K562 (cell line): ENCODE measurements at regions not wholly inside any gene's neighbourhood (a gene's known extent, or its start where the extent isn't known, plus 50 kb on each side); places are given as distances from the start of the nearest gene placed in this dataset.
A peak's percentile ranks its signal among the peaks of the same experiment; 100 is the strongest.

Source experiments
- ATAC-seq: fragments of 200-7000 bp; cut with Tn5 transposase; 3 replicates; pipeline ENCODE4 v1.9.1; 2020; ENCODE audit warnings: moderate library complexity
- BruUV-seq: library from RNA; stranded (reverse); fragments of 400-500 nt; replicated peaks from 2 replicates; lab custom pipeline; 2021; lab: Mats Ljungman, UMichigan
- CTCF ChIA-PET: fragments of 300-600 bp; formaldehyde crosslinking; extraction: SDS; loops from one replicate; lab custom pipeline; 2021; ENCODE audit warnings: low intra/inter-chr PET ratio; lab: Yijun Ruan, JAX
- POLR2A ChIA-PET: fragments of 300-600, 350-650 bp; sonication (Branson Sonifier 250); formaldehyde crosslinking; extraction: SDS; loops from one replicate; lab custom pipeline; 2021; ENCODE audit warnings: antibody characterized with exemption, inconsistent platforms; lab: Yijun Ruan, JAX
- DNase-seq, 4 experiments: peaks; one replicate each; pipeline versions ENCODE4 v3.0.0 to v3.0.0-alpha.2; 2011 to 2018; ENCODE audit warnings: low spot score in 3 of 4, mixed read lengths in 3 of 4; ENCODE audit errors: extremely low read depth in 1 of 4
- FAIRE-seq: peaks from 2 replicates; lab custom pipeline; 2011; peaks lifted over from hg19 to GRCh38; lab: Jason Lieb, UNC
- H2AFZ ChIP-seq: 2 replicates; pipeline ENCODE4 v1.6.0; 2011; ENCODE audit warnings: low read depth, low read length, control low read depth, inconsistent platforms
- H3K27ac ChIP-seq: fragments of 200-600 bp; 3 replicates; pipeline ENCODE4 v1.8.0; 2011; ENCODE audit warnings: low read depth, mild to moderate bottlenecking, control low read depth, inconsistent platforms, low read length, moderate library complexity, mixed read lengths; ENCODE audit errors: extremely low read depth
- H3K27me3 ChIP-seq, 2 experiments: fragments of 300-600 bp in 1 of 2; 2 replicates in 1 of 2; 3 replicates in 1 of 2; pipeline versions ENCODE4 v1.6.0 to v1.8.0; 2011; ENCODE audit warnings: inconsistent platforms in 2 of 2, low read length in 2 of 2, mild to moderate bottlenecking in 1 of 2, mixed read lengths in 1 of 2, moderate library complexity in 1 of 2; ENCODE audit not compliant: control insufficient read depth in 2 of 2, insufficient read depth in 2 of 2
- H3K36me3 ChIP-seq: fragments of 300-600 bp; 3 replicates; pipeline ENCODE4 v1.8.0; 2011; ENCODE audit warnings: mild to moderate bottlenecking, low read length, inconsistent platforms; ENCODE audit not compliant: control insufficient read depth, insufficient read depth
- H3K4me1 ChIP-seq, 2 experiments: fragments of 200-600 bp in 1 of 2; replicated peaks in 1 of 2; 2 replicates in 1 of 2; 3 replicates in 1 of 2; pipeline versions ENCODE4 v1.5.1 to v1.8.0; 2011; ENCODE audit warnings: inconsistent platforms in 2 of 2, low read length in 2 of 2, mild to moderate bottlenecking in 1 of 2, mixed read lengths in 1 of 2, moderate library complexity in 1 of 2; ENCODE audit not compliant: control insufficient read depth in 2 of 2, insufficient read depth in 2 of 2
- H3K4me2 ChIP-seq: 2 replicates; pipeline ENCODE4 v1.6.1; 2011; ENCODE audit warnings: low read length, control low read depth, inconsistent platforms, mixed read lengths; ENCODE audit not compliant: insufficient read depth
- H3K4me3 ChIP-seq: fragments of 200-600 bp; sonication (generic), shearing (Covaris generic); 2 replicates; pipeline ENCODE4 v1.5.1; 2016; ENCODE audit warnings: control low read depth, inconsistent platforms
- H3K79me2 ChIP-seq: fragments of 200-600 bp; 3 replicates; pipeline ENCODE4 v1.8.0; 2011; ENCODE audit warnings: low read length, inconsistent platforms; ENCODE audit not compliant: control insufficient read depth, insufficient read depth
- H3K9ac ChIP-seq, 2 experiments: 2 replicates each; pipeline versions ENCODE4 v1.6.0 to v1.6.1; 2011; ENCODE audit warnings: low read depth in 2 of 2, low read length in 2 of 2, control low read depth in 1 of 2, inconsistent platforms in 1 of 2, mild to moderate bottlenecking in 1 of 2, mixed read lengths in 1 of 2; ENCODE audit not compliant: insufficient read depth in 1 of 2
- H3K9me1 ChIP-seq: one replicate; pipeline ENCODE4 v1.6.0; 2011; ENCODE audit warnings: inconsistent platforms, mild to moderate bottlenecking, low read length, moderate library complexity; ENCODE audit not compliant: control insufficient read depth, insufficient read depth
- H3K9me3 ChIP-seq: replicated peaks from 2 replicates; pipeline ENCODE4 v1.5.1; 2011; ENCODE audit warnings: low read depth, low read length, inconsistent platforms; ENCODE audit not compliant: control insufficient read depth, insufficient read depth
- H4K20me1 ChIP-seq: replicated peaks from 2 replicates; pipeline ENCODE4 v1.6.1; 2011; ENCODE audit warnings: low read length, inconsistent platforms, mixed read lengths; ENCODE audit not compliant: control insufficient read depth, insufficient read depth
- MEIS2 ChIP-seq: fragments of 450-650 bp; IDR thresholded peaks from 2 replicates; pipeline ENCODE4 v1.6.1; 2014; ENCODE audit warnings: mild to moderate bottlenecking; ENCODE audit not compliant: partially characterized antibody
- NR2C2 ChIP-seq, 2 experiments: fragments of 200-800 bp in 1 of 2; sonication (Bioruptor generic) in 1 of 2; sonication (generic) in 1 of 2; formaldehyde crosslinking in 1 of 2; IDR thresholded peaks; 2 replicates each; pipeline versions ENCODE4 v1.6.1 to v1.8.0; 2016 to 2022; ENCODE audit warnings: mild to moderate bottlenecking in 1 of 2, missing compliant biosample characterization in 1 of 2, missing genetic modification characterization in 1 of 2, missing genetic modification reagents in 1 of 2
- RBBP5 ChIP-seq: fragments of 200-600 bp; sonication (generic); IDR thresholded peaks from 2 replicates; pipeline ENCODE4 v1.6.1; 2012; ENCODE audit warnings: borderline replicate concordance, mild to moderate bottlenecking, low read length, control low read depth, inconsistent platforms; ENCODE audit not compliant: insufficient read depth, poor library complexity, severe bottlenecking
- TEAD4 ChIP-seq, 2 experiments: sonication (generic) in 1 of 2; formaldehyde crosslinking in 1 of 2; IDR thresholded peaks; 2 replicates each; pipeline versions ENCODE4 v1.6.1 to v1.8.0; 2012 to 2022; ENCODE audit warnings: borderline replicate concordance in 1 of 2, inconsistent platforms in 1 of 2, low read length in 1 of 2, mild to moderate bottlenecking in 1 of 2, missing genetic modification reagents in 1 of 2
- ZNF239 ChIP-seq: fragments of 250-450 bp; sonication (Bioruptor Pico); IDR thresholded peaks from 2 replicates; pipeline ENCODE4 v1.4.0; 2020; ENCODE audit warnings: mild to moderate bottlenecking
- WGBS: fragments of 100-300 bp; shearing (Covaris generic); methylation state at CpG from one replicate; pipeline ENCODE4 v1.1.6; 2016; ENCODE audit warnings: low coverage, mixed read lengths; ENCODE audit not compliant: insufficient coverage; ENCODE audit errors: missing lambda C conversion rate; 5-methylcytosine and 5-hydroxymethylcytosine counted together
- in situ Hi-C: fragments of 300-500 bp; cut with MboI; formaldehyde crosslinking; loops from 4 replicates; pipeline ENCODE4 v1.15.0; 2018; ENCODE audit warnings: inconsistent platforms, mixed read lengths
- intact Hi-C: fragments of 100-400 bp; cut with micrococcal nuclease; formaldehyde crosslinking; loops from 2 replicates; pipeline ENCODE4 v1.14.2; 2022
- TF ChIP-seq, protein P1 (sequence below): fragments of 450-650 bp; IDR thresholded peaks from 2 replicates; pipeline ENCODE4 v1.6.1; 2016; ENCODE audit warnings: low read depth, mild to moderate bottlenecking, moderate library complexity
- TF ChIP-seq, protein P2 (sequence below): fragments of 450-650 bp; IDR thresholded peaks from 2 replicates; pipeline ENCODE4 v1.7.1; 2018; ENCODE audit warnings: mild to moderate bottlenecking, low read depth; ENCODE audit not compliant: partially characterized antibody

DNA sequence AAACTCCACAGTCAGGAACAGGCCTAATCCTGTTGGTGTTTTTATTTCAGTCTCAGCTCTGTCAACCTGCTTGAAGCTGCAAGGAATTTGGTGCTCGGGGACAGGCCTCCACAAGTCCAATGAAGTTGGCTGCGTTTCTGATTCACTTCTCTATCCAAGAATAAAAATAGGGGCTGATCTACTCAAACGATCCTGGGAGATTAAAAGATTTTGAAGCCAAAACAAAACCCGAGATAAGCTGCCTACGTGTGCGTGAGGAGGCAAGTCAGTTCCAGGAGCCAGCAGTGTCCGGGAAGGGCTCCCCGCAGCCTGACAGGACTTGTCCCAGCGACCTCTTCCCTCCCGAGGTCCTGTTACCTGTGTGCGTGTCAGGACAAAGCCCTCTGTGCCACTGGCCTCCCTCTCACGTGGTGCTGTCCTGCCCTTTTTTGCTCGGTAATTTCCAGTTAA lies 98.0 kb downstream of the ETS2 start:
- H2AFZ ChIP-seq = no peak overlapping the region
- no peak for ATAC-seq
- H3K36me3 ChIP-seq = no peaks in the 10 kb centered on the region
- TF ChIP-seq RBBP5 = no peak
- TF ChIP-seq ZNF239 (CRISPR knock-in tag) = no peak
- intact Hi-C loops = no loop called here
- no peak overlapping the region for H3K4me2 ChIP-seq
- ChIA-PET CTCF (no interaction called here), POLR2A (interaction anchor here (1.1 kb wide), 1 partner anchor 12 kb away, joined by 6 read pairs; no protein-coding TSS in a partner anchor)
- no peaks in the 10 kb centered on the region for H3K9me1 ChIP-seq
- no peak overlapping the region for H3K9ac ChIP-seq
- peaks cover 5 to 7% of the 10 kb centered on the region in 2 experiments; a peak in 4 of 5 replicates for H3K4me1 ChIP-seq
- in situ Hi-C loops = no loop called here
- 2% methylated on average over 13 of the region's 13 CpGs for WGBS
- DNase-seq = no peak
- H3K27ac ChIP-seq = no peak overlapping the region
- no peaks in the 10 kb centered on the region for H4K20me1 ChIP-seq
- H3K79me2 ChIP-seq = no peaks in the 10 kb centered on the region
- no TSS peak for BruUV-seq
- no peak for FAIRE-seq
- H3K4me3 ChIP-seq = no peak overlapping the region
- H3K27me3 ChIP-seq = peaks cover 13 to 20% of the 10 kb centered on the region in 2 experiments; a peak in 4 of 5 replicates
- H3K9me3 ChIP-seq = no peaks in the 10 kb centered on the region

DNA sequence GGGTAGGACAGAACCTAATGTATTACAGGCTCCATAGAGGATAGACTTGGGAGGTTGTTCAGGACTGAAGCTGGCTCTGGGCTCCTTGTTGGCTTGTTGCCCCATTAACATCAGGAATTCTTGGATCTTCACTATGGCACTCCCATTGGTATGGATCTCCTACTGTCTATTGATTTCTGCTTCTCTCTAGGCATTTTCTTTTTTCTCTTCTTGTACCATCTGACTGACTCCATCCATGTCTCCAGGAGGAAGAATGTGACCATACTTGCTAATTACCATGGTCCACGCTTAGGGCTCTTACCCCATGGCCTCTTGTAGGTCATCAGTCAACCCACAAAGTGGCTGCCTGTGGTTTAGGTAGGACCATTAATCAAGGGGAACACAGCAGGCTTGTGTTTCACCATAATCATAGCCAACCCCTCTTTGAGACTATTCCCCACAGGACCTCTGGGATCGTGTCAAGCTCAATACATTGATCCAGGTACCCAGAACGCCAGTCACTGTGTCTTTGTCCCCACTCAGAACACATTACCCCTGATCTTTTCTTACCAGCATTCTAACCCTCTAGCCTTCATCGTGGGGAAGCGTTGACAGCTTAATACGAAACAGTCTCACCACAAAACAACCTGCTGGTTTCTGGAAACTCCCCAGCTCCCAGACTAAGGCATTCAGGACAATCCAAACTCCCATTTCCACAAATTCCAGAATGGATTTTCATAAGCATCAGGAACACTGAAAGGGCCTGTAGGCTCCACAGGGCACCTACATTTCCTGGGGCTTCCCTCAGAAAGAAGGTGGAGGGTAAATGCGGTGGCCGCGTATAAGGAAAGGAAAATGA lies 97.1 kb downstream of the ETS2 start:
- no peak for FAIRE-seq
- H3K9ac ChIP-seq = no peak overlapping the region
- H3K4me2 ChIP-seq = no peak overlapping the region
- ChIA-PET POLR2A (interaction anchor here (1.1 kb wide), 1 partner anchor 13 kb away, joined by 6 read pairs; no protein-coding TSS in a partner anchor), CTCF (no interaction called here)
- no peak overlapping the region for H3K27ac ChIP-seq
- no peaks in the 10 kb centered on the region for H4K20me1 ChIP-seq
- no peak overlapping the region for H2AFZ ChIP-seq
- H3K27me3 ChIP-seq = peaks cover 12 to 16% of the 10 kb centered on the region in 2 experiments; a peak in 4 of 5 replicates
- no peaks in the 10 kb centered on the region for H3K36me3 ChIP-seq
- WGBS = 14% methylated on average over 9 of the region's 9 CpGs
- no peak for DNase-seq
- H3K9me3 ChIP-seq = no peaks in the 10 kb centered on the region
- H3K4me1 ChIP-seq = peaks cover 5 to 7% of the 10 kb centered on the region in 2 experiments; a peak in 4 of 5 replicates
- H3K4me3 ChIP-seq = no peak overlapping the region
- H3K79me2 ChIP-seq = no peaks in the 10 kb centered on the region
- no peaks in the 10 kb centered on the region for H3K9me1 ChIP-seq
- BruUV-seq = no TSS peak
- ATAC-seq = no peak
- in situ Hi-C loops (no loop called here), intact Hi-C loops (no loop called here)
- TF ChIP-seq TEAD4 (IDR thresholded peaks at IDR 0.05; ENCODE audit: low read length) (no peak), TEAD4 (CRISPR knock-in tag; IDR thresholded peaks at IDR 0.05; ENCODE audit: borderline replicate concordance) (no peak), MEIS2 (peak; percentile 38), NR2C2 (CRISPR knock-in tag; IDR thresholded peaks at IDR 0.05) (no peak), NR2C2 (tag; IDR thresholded peaks at IDR 0.05) (peak; percentile 15; the same call in 1 of the 2 replicates)
- TF ChIP-seq, protein P1, sequence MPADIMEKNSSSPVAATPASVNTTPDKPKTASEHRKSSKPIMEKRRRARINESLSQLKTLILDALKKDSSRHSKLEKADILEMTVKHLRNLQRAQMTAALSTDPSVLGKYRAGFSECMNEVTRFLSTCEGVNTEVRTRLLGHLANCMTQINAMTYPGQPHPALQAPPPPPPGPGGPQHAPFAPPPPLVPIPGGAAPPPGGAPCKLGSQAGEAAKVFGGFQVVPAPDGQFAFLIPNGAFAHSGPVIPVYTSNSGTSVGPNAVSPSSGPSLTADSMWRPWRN = 0 out of 2 replicates have a peak, but pooled peaks have one; percentile 40
- TF ChIP-seq, protein P2, sequence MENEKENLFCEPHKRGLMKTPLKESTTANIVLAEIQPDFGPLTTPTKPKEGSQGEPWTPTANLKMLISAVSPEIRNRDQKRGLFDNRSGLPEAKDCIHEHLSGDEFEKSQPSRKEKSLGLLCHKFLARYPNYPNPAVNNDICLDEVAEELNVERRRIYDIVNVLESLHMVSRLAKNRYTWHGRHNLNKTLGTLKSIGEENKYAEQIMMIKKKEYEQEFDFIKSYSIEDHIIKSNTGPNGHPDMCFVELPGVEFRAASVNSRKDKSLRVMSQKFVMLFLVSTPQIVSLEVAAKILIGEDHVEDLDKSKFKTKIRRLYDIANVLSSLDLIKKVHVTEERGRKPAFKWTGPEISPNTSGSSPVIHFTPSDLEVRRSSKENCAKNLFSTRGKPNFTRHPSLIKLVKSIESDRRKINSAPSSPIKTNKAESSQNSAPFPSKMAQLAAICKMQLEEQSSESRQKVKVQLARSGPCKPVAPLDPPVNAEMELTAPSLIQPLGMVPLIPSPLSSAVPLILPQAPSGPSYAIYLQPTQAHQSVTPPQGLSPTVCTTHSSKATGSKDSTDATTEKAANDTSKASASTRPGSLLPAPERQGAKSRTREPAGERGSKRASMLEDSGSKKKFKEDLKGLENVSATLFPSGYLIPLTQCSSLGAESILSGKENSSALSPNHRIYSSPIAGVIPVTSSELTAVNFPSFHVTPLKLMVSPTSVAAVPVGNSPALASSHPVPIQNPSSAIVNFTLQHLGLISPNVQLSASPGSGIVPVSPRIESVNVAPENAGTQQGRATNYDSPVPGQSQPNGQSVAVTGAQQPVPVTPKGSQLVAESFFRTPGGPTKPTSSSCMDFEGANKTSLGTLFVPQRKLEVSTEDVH = no peak
